Stimulated activated CD8-positive, alpha-beta memory T cell treated with anti-CD3 and anti-CD28 coated beads, Interleukin-7, amount 100 ng/mL, for 4 hours (primary cell): ENCODE measurements at regions not wholly inside any gene's neighbourhood (a gene's known extent, or its start where the extent isn't known, plus 50 kb on each side); places are given as distances from the start of the nearest gene placed in this dataset.
"Not testable (repeated sequence)": the region's sequence is repeated elsewhere in the genome, so short reads cannot be mapped to it uniquely, and the experiment has no call there.

ENCODE experiments used
- DNase-seq, 2 donors: peaks; one replicate each; pipeline ENCODE4 v3.0.0-alpha.2; 2020; ENCODE audit warnings: low read depth in 2 of 2

DNA sequence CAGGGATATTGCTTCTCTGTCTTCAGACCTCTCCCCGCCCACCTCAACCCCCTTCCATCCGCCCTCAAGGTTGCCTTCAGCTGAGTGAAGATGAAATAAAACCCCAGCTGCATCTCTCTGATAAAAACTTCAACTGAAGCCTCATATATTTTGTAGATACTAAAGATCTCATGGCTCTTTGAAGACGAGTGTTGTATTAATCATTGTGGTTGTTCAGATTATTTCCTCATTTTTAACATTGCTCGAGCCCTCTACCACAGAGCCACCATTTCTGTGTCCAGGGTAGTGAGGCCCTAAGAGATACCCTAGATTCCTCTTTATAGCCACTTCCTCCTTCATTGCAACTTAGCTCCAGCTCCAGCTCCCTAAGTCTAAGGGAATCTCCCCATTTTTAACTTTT is 312.8 kb upstream of the ZNF507 start:
- DNase-seq = no peak

GRCh38 chr19:32035626-32036025 is 309.8 kb upstream of the ZNF507 start:
- DNase-seq = no peak

- no peak for DNase-seq
Measured at GRCh38 chr19:32038021-32038920, 307.1 kb upstream of the ZNF507 start.

GRCh38 chr19:32038961-32039360 is 306.4 kb upstream of the ZNF507 start:
- no peak for DNase-seq

- DNase-seq = no peak
Measured at GRCh38 chr19:32039440-32039839, 306.0 kb upstream of the ZNF507 start.

DNA sequence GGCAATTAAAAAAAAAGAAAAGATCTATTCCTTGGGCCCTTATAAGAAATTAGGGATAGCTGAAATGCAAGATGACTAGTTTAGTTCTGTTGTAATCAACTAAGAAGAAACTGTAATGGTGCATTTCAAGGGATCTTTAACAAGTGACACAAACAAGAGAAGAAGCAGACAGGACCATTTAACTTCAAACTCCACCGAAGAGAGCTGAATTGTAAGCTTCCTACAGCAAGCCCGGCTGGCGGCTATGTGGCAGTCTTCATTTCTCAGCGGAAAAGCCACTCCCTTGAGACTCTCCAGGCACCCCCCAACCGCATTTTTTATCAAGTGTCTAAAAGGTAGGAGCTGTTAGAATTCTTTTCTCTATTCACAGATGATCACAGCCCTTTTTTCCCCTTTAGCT is 305.2 kb upstream of the ZNF507 start:
- DNase-seq = no peak

GRCh38 chr19:32041681-32042292 is 303.6 kb upstream of the ZNF507 start:
- no peak for DNase-seq

- no peak for DNase-seq
Measured at GRCh38 chr19:32047788-32048187, 297.6 kb upstream of the ZNF507 start.

DNA sequence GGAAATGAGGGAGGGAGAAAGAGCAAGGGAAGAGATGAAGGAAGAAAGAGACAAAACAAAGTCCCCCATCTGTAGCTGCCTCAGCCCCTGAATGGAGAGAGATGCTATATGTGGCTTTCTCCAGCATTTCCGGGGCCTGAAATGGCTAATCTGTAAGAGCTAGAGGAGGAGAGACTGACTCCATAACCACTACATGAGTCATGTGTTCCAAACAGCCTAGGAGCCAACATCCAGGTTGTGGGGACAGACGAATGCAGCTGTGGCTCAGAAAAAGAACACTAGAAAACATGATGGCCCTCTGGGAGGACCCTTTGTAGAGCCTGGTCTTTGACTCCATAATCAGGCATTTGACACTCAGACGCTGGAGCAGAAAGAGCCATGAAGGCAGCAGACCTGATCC is 292.0 kb upstream of the ZNF507 start:
- no peak for DNase-seq

DNA sequence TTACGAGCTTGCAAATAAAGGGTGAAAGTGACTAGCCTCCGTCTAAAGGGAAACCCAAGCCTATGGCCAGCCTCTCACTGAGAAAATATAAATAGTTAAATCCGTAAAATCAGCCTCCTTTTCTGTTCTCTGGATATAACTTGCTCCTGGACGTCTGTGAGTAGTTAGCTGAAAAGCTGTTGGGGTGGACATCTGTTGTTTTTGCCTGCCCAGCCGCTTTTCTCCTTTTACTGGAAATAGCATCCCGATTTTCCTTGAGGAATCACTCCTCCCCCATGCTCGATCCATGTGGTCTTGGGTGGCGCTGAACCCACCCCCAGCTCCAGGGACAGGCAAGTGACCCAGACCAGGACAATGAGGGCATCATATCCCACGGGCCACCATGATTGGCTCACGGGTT is 291.5 kb upstream of the ZNF507 start:
- no peak for DNase-seq

- no peak for DNase-seq
Measured at GRCh38 chr19:32058131-32058530, 287.3 kb upstream of the ZNF507 start.

DNA sequence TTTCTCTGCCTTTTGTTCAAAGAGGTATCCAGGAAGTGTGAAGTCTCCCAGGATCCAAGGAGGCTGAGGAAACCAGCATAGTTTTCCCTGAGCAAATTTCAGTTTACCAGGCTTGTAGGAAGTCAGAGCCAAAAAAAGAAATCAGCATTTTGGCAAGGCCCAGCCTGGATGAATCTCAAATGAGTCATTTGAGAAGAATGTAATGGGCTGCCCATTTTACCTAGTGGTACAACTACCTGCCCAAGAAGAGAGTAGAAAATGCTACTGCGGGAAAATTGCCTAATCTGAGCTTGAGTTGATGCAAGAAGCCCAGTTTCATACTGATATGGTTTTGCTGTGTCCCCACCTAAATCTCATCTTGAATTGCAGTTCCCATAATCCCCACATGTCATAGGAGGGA is 284.1 kb upstream of the ZNF507 start:
- DNase-seq = no peak

- no peak for DNase-seq
Measured at GRCh38 chr19:32063601-32064000, 281.8 kb upstream of the ZNF507 start.

GRCh38 chr19:32066056-32066455 is 279.4 kb upstream of the ZNF507 start:
- no peak for DNase-seq

GRCh38 chr19:32067685-32068084 is 277.7 kb upstream of the ZNF507 start:
- no peak for DNase-seq

- no peak for DNase-seq
Measured at GRCh38 chr19:32068793-32069192, 276.6 kb upstream of the ZNF507 start.

DNA sequence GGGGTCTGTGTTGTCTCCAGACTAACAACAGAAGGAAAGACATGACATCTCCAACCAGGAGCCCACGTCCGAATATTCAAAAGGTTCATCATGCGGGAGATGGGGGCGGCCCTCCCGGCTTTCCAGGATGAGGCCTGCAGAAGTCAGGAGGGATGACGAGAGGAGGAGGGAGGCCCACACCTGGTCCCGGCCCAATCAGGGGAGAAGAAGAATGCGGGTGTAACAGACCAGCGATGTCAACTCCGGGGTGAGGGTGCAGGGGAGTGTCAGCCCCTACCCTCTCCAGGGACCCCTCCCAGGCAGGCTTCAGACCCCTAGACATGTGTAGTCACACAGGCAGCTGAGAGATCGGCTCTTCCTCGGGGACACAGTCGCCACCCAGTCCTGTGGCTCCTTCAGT is 275.3 kb upstream of the ZNF507 start:
- DNase-seq = no peak

GRCh38 chr19:32082028-32082427 is 263.4 kb upstream of the ZNF507 start:
- DNase-seq = no peak

DNA sequence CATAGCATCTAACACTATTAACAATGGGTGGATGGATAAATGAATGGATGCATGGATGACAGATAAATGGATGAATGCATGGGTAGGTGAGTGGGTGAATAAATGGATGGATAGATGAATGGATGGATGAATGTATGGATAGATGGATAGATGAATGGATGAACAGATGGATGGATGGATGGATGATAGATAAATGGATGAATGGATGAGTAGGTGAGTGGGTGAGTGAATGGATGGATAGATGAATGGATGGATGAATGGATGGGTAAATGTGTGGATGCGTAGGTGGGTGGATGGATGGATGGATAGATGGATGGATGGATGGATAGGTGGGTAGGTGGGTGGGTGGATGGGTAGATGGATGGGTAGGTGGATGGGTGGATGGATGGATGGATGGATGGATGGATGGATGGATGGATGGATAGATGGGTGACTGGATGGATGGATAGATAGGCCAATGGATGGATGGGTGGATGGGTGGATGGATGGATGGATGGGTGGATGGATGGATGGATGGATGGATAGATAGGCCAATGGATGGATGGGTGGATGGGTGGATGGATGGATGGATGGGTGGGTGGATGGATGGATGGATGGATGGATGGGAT is 260.6 kb upstream of the ZNF507 start:
- DNase-seq = not testable (repeated sequence)

- no peak for DNase-seq
Measured at GRCh38 chr19:32091241-32091640, 254.2 kb upstream of the ZNF507 start.

DNA sequence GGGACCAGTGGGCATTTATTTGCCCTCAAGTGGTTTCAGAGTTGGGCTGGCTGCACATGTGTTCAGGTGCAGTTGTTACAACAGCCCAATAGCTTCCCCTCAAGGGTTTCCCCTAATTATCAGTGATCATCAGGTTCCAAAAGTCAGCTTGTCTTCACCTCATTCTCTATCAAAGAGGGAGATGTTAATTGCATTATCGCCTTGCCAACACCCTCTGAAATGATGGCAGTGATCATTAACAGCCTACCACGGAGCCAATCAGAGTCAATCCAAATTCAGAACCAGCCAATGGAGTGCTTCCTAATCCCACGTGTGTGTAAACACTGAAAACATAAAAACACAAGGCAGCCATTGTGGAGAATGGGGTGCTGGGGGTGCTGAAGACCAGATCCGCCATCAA is 248.4 kb upstream of the ZNF507 start:
- DNase-seq = no peak

- no peak for DNase-seq
Measured at GRCh38 chr19:32097620-32098019, 247.8 kb upstream of the ZNF507 start.

- no peak for DNase-seq
Measured at GRCh38 chr19:32098968-32099367, 246.4 kb upstream of the ZNF507 start.
